NB4 (cell line): ENCODE measurements at regions not wholly inside any gene's neighbourhood (a gene's known extent, or its start where the extent isn't known, plus 50 kb on each side); places are given as distances from the start of the nearest gene placed in this dataset.

Source experiments
- CTCF ChIP-seq: IDR thresholded peaks from one replicate; pipeline ENCODE4 v1.5.1; 2012; ENCODE audit warnings: low read depth, low read length
- MAX ChIP-seq: IDR thresholded peaks from 2 replicates; pipeline ENCODE4 v1.6.1; 2011; ENCODE audit warnings: low read depth, low read length
- MYC ChIP-seq: IDR thresholded peaks from 2 replicates; pipeline ENCODE4 v1.6.1; 2011; ENCODE audit warnings: low read depth, low read length
- POLR2A ChIP-seq: IDR thresholded peaks from 2 replicates; pipeline ENCODE4 v1.6.1; 2011; ENCODE audit warnings: mild to moderate bottlenecking; ENCODE audit not compliant: insufficient read length; ENCODE audit errors: extremely low read depth

- no peak for TF ChIP-seq CTCF
- no peak for TF ChIP-seq POLR2A
- TF ChIP-seq MYC, result no peak
- TF ChIP-seq MAX, result no peak
Observed at GRCh38 chr20:63121749-63122405, 94.1 kb downstream of the YTHDF1 start.
